Frontal cortex (tissue), 1 donor: ENCODE measurements at regions not wholly inside any gene's neighbourhood (a gene's known extent, or its start where the extent isn't known, plus 50 kb on each side); places are given as distances from the start of the nearest gene placed in this dataset. TPM values are rescaled to one million over a fixed set of nuclear protein-coding genes. Genes with fewer than 3 reads are reported as not detected.

ENCODE experiments used
- small RNA-seq: library from RNA; depleted of rRNA; stranded (forward); fragments of <200 nt; gene quantifications from one replicate; pipeline ENCODE3, GENCODE V24; 2014

Small RNA genes in the stretch of these regions (small RNA-seq; reads per million reads assigned to genes)
- gene KRT18P53, result not detected
